ENCODE measurements at regions not wholly inside any gene's neighbourhood (a gene's known extent, or its start where the extent isn't known, plus 50 kb on each side); places are given as distances from the start of the nearest gene placed in this dataset.

DNA sequence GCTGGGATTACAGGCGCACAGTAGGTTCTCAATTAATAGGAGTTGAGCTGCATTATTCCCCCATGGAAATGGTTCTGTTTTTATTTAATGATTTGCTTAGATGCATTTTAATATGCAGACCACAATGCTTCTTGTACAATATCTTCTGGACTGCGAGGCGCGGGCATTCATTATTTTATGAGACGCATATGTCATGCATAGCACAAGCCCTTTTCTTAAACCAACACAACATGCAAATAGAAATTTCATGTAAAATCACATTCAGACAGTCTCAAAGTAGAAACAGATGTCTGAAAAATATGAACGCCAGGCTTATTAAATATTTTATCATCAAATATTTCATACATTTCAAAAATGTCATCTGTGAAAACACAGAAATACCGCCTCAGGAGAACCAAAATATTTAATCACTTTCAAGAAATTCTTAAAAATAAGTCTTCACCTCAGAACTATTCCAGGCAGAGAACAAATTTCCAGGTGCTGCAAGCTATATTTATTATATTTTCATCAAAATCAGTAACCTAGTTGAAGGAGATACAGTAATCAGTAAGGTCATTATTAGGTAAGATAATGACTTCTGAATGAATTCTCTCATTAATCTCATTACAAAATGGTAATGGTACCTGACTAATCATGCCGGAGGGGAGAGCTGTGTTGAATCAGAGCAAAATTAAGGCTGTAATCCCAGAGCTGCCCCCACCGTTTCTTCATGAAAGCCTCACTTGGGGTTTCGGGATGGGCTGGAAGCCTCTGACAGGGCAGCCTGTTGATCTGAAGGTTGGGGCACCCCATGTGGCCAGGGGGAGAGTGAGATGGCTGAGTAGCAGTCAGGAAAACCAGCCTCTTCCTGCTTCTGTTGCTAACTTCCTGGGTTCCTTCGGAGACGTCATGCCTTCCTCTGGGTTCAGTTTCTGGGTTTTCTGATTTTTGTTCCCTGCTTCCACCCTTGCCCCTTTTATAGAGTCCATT, 133.9 kb upstream of the ZNF618 start:
- TF ChIP-seq, protein P1, sequence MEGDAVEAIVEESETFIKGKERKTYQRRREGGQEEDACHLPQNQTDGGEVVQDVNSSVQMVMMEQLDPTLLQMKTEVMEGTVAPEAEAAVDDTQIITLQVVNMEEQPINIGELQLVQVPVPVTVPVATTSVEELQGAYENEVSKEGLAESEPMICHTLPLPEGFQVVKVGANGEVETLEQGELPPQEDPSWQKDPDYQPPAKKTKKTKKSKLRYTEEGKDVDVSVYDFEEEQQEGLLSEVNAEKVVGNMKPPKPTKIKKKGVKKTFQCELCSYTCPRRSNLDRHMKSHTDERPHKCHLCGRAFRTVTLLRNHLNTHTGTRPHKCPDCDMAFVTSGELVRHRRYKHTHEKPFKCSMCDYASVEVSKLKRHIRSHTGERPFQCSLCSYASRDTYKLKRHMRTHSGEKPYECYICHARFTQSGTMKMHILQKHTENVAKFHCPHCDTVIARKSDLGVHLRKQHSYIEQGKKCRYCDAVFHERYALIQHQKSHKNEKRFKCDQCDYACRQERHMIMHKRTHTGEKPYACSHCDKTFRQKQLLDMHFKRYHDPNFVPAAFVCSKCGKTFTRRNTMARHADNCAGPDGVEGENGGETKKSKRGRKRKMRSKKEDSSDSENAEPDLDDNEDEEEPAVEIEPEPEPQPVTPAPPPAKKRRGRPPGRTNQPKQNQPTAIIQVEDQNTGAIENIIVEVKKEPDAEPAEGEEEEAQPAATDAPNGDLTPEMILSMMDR (IDR thresholded peaks at IDR 0.05), result no peak
- intact Hi-C loops (cut with DNase I), result no loop called here
- no peaks in the 10 kb centered on the region for H3K4me1 ChIP-seq
- no peak overlapping the region for H3K27ac ChIP-seq
- H3K36me3 ChIP-seq, result no peaks in the 10 kb centered on the region
- no peak for DNase-seq
- peaks cover 5% of the 10 kb centered on the region for H3K27me3 ChIP-seq (ENCODE audit: low read depth)
- H3K9me3 ChIP-seq, result no peaks in the 10 kb centered on the region
- H3K4me3 ChIP-seq, result no peak overlapping the region
- no peak for ATAC-seq

DNA sequence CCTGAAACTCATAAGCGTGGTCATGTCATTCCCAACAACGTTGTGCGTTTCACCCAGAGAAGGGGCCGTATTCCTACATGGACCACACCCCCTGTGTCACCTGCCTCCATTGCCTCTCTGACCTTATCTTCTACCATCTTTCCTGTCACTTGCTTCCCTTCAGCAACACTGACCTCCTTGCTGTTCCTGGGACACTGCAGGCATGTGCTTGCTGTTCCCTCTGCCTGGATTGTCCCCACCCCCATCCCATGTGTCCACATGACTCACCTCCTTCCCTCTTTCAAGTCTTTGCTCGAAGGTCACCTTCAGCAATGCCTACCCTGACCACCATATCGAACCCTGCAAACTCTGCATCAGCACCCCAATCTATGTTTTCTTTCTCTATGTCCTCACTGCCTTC, 133.2 kb upstream of the ZNF618 start:
- Histone ChIP-seq H3K27me3 (ENCODE audit: low read depth) (peaks cover 5% of the 10 kb centered on the region), H3K27ac (no peak overlapping the region), H3K4me3 (no peak overlapping the region), H3K9me3 (peaks cover 3% of the 10 kb centered on the region), H3K36me3 (no peaks in the 10 kb centered on the region), H3K4me1 (no peaks in the 10 kb centered on the region)
- DNase-seq (no peak), ATAC-seq (no peak)
- intact Hi-C loops (cut with DNase I), result no loop called here
- TF ChIP-seq, protein P1 (IDR thresholded peaks at IDR 0.05), result no peak

DNA sequence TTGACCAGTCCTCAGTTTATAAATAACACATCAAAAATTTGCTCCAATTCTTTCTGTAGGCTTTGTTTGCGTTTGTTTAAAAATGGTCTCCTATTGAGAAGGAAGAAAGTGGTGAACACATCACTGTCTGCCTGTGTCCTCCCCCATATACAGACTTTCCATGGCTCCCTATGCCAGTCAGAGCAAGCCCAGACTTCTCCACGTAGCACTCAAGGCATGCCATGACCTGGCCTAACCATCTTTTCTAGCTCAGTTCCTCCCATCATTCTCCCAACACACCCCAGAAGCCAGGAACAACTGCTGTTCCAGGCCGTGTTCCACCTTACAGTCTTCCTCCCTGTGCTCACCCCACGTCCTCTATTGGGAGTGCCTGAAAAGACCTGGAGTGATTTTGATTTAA, 129.6 kb upstream of the ZNF618 start:
- Histone ChIP-seq H3K9me3 (peaks cover 13% of the 10 kb centered on the region), H3K4me1 (no peaks in the 10 kb centered on the region), H3K4me3 (no peak overlapping the region), H3K36me3 (no peaks in the 10 kb centered on the region), H3K27ac (no peak overlapping the region), H3K27me3 (ENCODE audit: low read depth) (peaks cover 5% of the 10 kb centered on the region)
- DNase-seq, result no peak
- TF ChIP-seq, protein P1 (IDR thresholded peaks at IDR 0.05), result no peak
- ATAC-seq, result no peak
- intact Hi-C loops (cut with DNase I), result no loop called here

DNA sequence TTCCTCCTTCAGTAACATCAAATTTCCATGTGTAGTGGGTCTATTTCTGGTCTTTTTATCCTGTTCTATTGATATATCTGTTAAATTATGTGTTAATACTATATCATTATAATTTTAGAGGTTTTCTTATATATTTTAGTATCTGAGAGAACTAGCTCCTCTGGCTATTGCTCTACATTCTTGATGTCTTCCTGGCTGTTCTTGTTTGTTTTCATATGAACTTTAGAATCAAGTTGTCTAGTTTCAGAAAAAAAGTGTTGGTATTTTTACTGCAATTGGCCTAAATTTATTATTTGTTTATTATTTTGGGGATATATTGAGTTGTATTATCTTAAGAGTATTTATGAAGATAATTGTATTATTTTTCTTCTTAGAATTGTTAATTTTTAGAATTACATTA, 128.0 kb upstream of the ZNF618 start:
- H3K27ac ChIP-seq, result no peak overlapping the region
- intact Hi-C loops (cut with DNase I), result no loop called here
- no peaks in the 10 kb centered on the region for H3K27me3 ChIP-seq (ENCODE audit: low read depth)
- no peaks in the 10 kb centered on the region for H3K36me3 ChIP-seq
- ATAC-seq (no peak), DNase-seq (no peak)
- no peaks in the 10 kb centered on the region for H3K4me1 ChIP-seq
- H3K9me3 ChIP-seq, result peaks cover 13% of the 10 kb centered on the region
- no peak overlapping the region for H3K4me3 ChIP-seq
- TF ChIP-seq, protein P1 (IDR thresholded peaks at IDR 0.05), result no peak

DNA sequence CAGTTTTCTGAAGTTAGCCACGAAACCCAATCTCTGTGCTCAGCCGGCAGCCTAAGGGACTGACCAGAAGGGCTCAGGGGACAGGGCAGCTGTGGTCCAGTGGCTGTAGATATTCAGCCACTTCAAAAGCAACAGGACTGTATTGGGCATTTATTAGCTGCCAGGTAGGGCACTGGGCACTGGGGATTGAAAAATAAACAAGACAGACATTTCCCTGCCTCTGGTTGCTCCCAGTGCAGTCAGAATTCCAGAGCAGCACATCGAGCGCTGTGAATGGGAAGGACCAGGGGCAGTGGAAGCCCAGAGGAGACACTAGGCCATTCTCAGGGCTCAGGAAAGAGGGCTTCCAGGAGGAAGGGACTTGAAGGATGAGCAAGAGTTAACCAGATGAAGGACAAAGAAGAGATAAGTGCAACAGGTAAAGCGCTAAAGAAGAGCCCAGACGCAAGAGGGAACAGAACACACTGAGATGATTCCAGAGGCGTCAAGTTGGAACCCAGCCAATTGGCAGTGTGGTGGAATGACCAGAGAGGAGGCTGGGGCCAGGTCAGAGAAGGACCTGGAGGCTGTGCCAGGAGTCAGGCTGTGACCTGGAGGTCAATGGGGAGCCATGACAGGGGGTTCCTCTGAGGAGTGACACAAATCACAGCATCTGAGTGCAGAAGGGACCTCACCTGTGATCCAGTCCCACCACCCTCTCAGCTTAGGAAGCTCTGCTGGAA, 122.5 kb upstream of the ZNF618 start:
- no peak for ATAC-seq
- intact Hi-C loops (cut with DNase I), result no loop called here
- H3K4me3 ChIP-seq, result no peak overlapping the region
- TF ChIP-seq, protein P1 (IDR thresholded peaks at IDR 0.05), result no peak
- H3K27me3 ChIP-seq (ENCODE audit: low read depth), result peaks cover 11% of the 10 kb centered on the region
- peaks cover 3% of the 10 kb centered on the region for H3K9me3 ChIP-seq
- no peak overlapping the region for H3K27ac ChIP-seq
- no peak for DNase-seq
- no peaks in the 10 kb centered on the region for H3K4me1 ChIP-seq
- no peaks in the 10 kb centered on the region for H3K36me3 ChIP-seq

All from lower lobe of right lung (tissue), 2 donors.